HCT116 (cell line): ENCODE measurements at regions not wholly inside any gene's neighbourhood (a gene's known extent, or its start where the extent isn't known, plus 50 kb on each side); places are given as distances from the start of the nearest gene placed in this dataset.

Experiments
- ATAC-seq: fragments of 200-7000 bp; cut with Tn5 transposase; 2 replicates; pipeline ENCODE4 v1.9.1; 2020; ENCODE audit warnings: mild to moderate bottlenecking, moderate library complexity
- BruUV-seq: library from RNA; stranded (reverse); fragments of 400-500 nt; replicated peaks from 2 replicates; lab custom pipeline; 2021; lab: Mats Ljungman, UMichigan
- CTCF ChIA-PET: fragments of 300-600 bp; sonication (Branson Sonifier 250); formaldehyde crosslinking; loops from one replicate; lab custom pipeline; 2021; ENCODE audit warnings: antibody characterized with exemption; lab: Charles Lee
- POLR2A ChIA-PET: fragments of 300-600, 350-600 bp; sonication (Branson Sonifier 250); formaldehyde crosslinking; loops from one replicate; lab custom pipeline; 2021; ENCODE audit warnings: antibody characterized with exemption; lab: Charles Lee
- RAD21 ChIA-PET, 2 experiments: fragments of 300-600 bp; sonication (Branson Sonifier 250); formaldehyde crosslinking; loops; one replicate each; lab custom pipeline; 2023; ENCODE audit warnings: low total read pairs in 2 of 2; ENCODE audit not compliant: uncharacterized antibody in 2 of 2, unreplicated experiment in 2 of 2, low non-redundant PET in 1 of 2; lab: Charles Lee
- DNase-seq: peaks from one replicate; pipeline ENCODE4 v3.0.0-alpha.2; 2010; ENCODE audit warnings: low read depth, low spot score
- H2AFZ ChIP-seq: fragments of 200-600 bp; shearing (Covaris generic), sonication (generic); 2 replicates; pipeline ENCODE4 v1.6.1; 2017; ENCODE audit warnings: low read depth, mixed run types, mixed read lengths, antibody characterized with exemption, low read length; ENCODE audit not compliant: poor library complexity, severe bottlenecking
- H3K27ac ChIP-seq: 2 replicates; pipeline ENCODE4 v1.5.1; 2012; ENCODE audit warnings: low read depth, low read length
- H3K27me3 ChIP-seq: fragments of 200-600 bp; sonication (generic); 2 replicates; pipeline ENCODE4 v1.6.1; 2016; ENCODE audit warnings: mixed run types, low read length, mixed read lengths; ENCODE audit not compliant: insufficient read depth
- H3K36me3 ChIP-seq, 2 experiments: fragments of 200-500 bp in 1 of 2; fragments of 200-600 bp in 1 of 2; sonication (Bioruptor generic) in 1 of 2; sonication (generic) in 1 of 2; 2 replicates each; pipeline versions ENCODE4 v1.5.1 to v1.6.1; 2014 to 2016; ENCODE audit warnings: low read length in 2 of 2, inconsistent platforms in 1 of 2, mixed read lengths in 1 of 2, mixed run types in 1 of 2; ENCODE audit not compliant: insufficient read depth in 2 of 2, control insufficient read depth in 1 of 2
- H3K4me1 ChIP-seq, 2 experiments: fragments of 200-600 bp in 1 of 2; sonication (generic) in 1 of 2; 2 replicates each; pipeline versions ENCODE4 v1.5.1 to v1.6.1; 2012 to 2017; ENCODE audit warnings: low read length in 2 of 2, inconsistent platforms in 1 of 2, mild to moderate bottlenecking in 1 of 2, mixed read lengths in 1 of 2, mixed run types in 1 of 2, moderate library complexity in 1 of 2; ENCODE audit not compliant: insufficient read depth in 2 of 2, control insufficient read depth in 1 of 2
- H3K4me2 ChIP-seq: fragments of 200-600 bp; sonication (generic); 2 replicates; pipeline ENCODE4 v1.6.1; 2017; ENCODE audit warnings: mixed run types, low read length, mixed read lengths
- H3K4me3 ChIP-seq, 2 experiments: fragments of 200-600 bp in 1 of 2; sonication (generic) in 1 of 2; replicated peaks in 1 of 2; 2 replicates each; pipeline ENCODE4 v1.5.1; 2011 to 2016; ENCODE audit warnings: low read length in 2 of 2, control low read depth in 1 of 2, low read depth in 1 of 2, mild to moderate bottlenecking in 1 of 2, mixed read lengths in 1 of 2, mixed run types in 1 of 2
- H3K79me2 ChIP-seq: fragments of 200-600 bp; sonication (generic); 2 replicates; pipeline ENCODE4 v1.6.1; 2017; ENCODE audit warnings: mild to moderate bottlenecking, mixed run types, low read length, moderate library complexity, mixed read lengths; ENCODE audit not compliant: insufficient read depth
- H3K9ac ChIP-seq: fragments of 200-600 bp; sonication (generic); 2 replicates; pipeline ENCODE4 v1.6.1; 2016; ENCODE audit warnings: low read length, mixed read lengths
- H3K9me2 ChIP-seq: fragments of 200-600 bp; sonication (generic), shearing (Covaris generic); 2 replicates; pipeline ENCODE4 v1.6.1; 2017; ENCODE audit warnings: mixed run types, mild to moderate bottlenecking, moderate library complexity; ENCODE audit not compliant: insufficient read depth
- H3K9me3 ChIP-seq, 2 experiments: fragments of 200-500 bp in 1 of 2; fragments of 200-600 bp in 1 of 2; sonication (Bioruptor generic) in 1 of 2; sonication (generic) in 1 of 2; 2 replicates each; pipeline ENCODE4 v1.6.1; 2014 to 2017; ENCODE audit warnings: low read length in 2 of 2, mixed read lengths in 2 of 2, inconsistent platforms in 1 of 2, low read depth in 1 of 2, mild to moderate bottlenecking in 1 of 2, mixed run types in 1 of 2, moderate library complexity in 1 of 2; ENCODE audit not compliant: control insufficient read depth in 1 of 2, insufficient read depth in 1 of 2
- H4K20me1 ChIP-seq: fragments of 200-600 bp; sonication (generic), shearing (Covaris generic); 2 replicates; pipeline ENCODE4 v1.6.1; 2017; ENCODE audit warnings: mixed run types, mild to moderate bottlenecking, moderate library complexity; ENCODE audit not compliant: insufficient read depth
- CBX3 ChIP-seq: IDR thresholded peaks from 2 replicates; pipeline ENCODE4 v1.6.1; 2012; ENCODE audit warnings: low read depth
- CEBPB ChIP-seq: IDR thresholded peaks from 2 replicates; pipeline ENCODE4 v1.6.1; 2012; ENCODE audit warnings: low read depth
- CTCF ChIP-seq, 3 experiments: fragments of 200-600 bp in 1 of 3; sonication (generic) in 1 of 3; IDR thresholded peaks in 2 of 3; conservative IDR thresholded peaks in 1 of 3; 2 replicates each; pipeline ENCODE4 v1.5.1; 2012 to 2017; ENCODE audit warnings: low read depth in 2 of 3, low read length in 2 of 3, antibody characterized with exemption in 1 of 3, borderline replicate concordance in 1 of 3, control low read depth in 1 of 3, mild to moderate bottlenecking in 1 of 3, mixed read lengths in 1 of 3, mixed run types in 1 of 3, moderate library complexity in 1 of 3; ENCODE audit not compliant: insufficient read depth in 1 of 3
- EGR1 ChIP-seq: IDR thresholded peaks from 2 replicates; pipeline ENCODE4 v1.6.1; 2012; ENCODE audit warnings: low read depth
- ELF1 ChIP-seq: IDR thresholded peaks from 2 replicates; pipeline ENCODE4 v1.6.1; 2012; ENCODE audit warnings: low read depth, borderline replicate concordance
- EZH2 ChIP-seq: fragments of 200-600 bp; sonication (generic); IDR thresholded peaks from 2 replicates; pipeline ENCODE4 v1.6.1; 2017; ENCODE audit warnings: antibody characterized with exemption, mixed run types
- EZH2phosphoT487 ChIP-seq: fragments of 200-600 bp; IDR thresholded peaks from 2 replicates; pipeline ENCODE4 v1.6.1; 2018; ENCODE audit warnings: antibody characterized with exemption, borderline replicate concordance
- JUND ChIP-seq: IDR thresholded peaks from 2 replicates; pipeline ENCODE4 v1.6.1; 2012
- MAX ChIP-seq: IDR thresholded peaks from 2 replicates; pipeline ENCODE4 v1.6.1; 2012
- POLR2A ChIP-seq: IDR thresholded peaks from 2 replicates; pipeline ENCODE4 v1.7.0; 2011; ENCODE audit warnings: borderline replicate concordance; ENCODE audit not compliant: insufficient read depth, insufficient read length; ENCODE audit errors: extremely low read depth
- POLR2AphosphoS5 ChIP-seq: IDR thresholded peaks from 2 replicates; pipeline ENCODE4 v1.6.1; 2011; ENCODE audit warnings: mild to moderate bottlenecking, low read depth, low read length, moderate library complexity
- RAD21 ChIP-seq: IDR thresholded peaks from 2 replicates; pipeline ENCODE4 v1.6.1; 2012; ENCODE audit warnings: low read depth, mild to moderate bottlenecking
- SIN3A ChIP-seq: IDR thresholded peaks from 2 replicates; pipeline ENCODE4 v1.6.1; 2012; ENCODE audit warnings: low read depth
- SP1 ChIP-seq: IDR thresholded peaks from 2 replicates; pipeline ENCODE4 v1.6.1; 2012; ENCODE audit warnings: low read depth
- TCF7L2 ChIP-seq: IDR thresholded peaks from 2 replicates; pipeline ENCODE4 v1.7.0; 2011; ENCODE audit warnings: borderline replicate concordance, inconsistent platforms; ENCODE audit not compliant: insufficient read depth, insufficient read length; ENCODE audit errors: extremely low read depth
- YY1 ChIP-seq: IDR thresholded peaks from 2 replicates; pipeline ENCODE4 v1.6.1; 2011; ENCODE audit warnings: low read length, low read depth, moderate library complexity, mild to moderate bottlenecking; ENCODE audit not compliant: insufficient replicate concordance; ENCODE audit errors: extremely low read depth
- ZBTB33 ChIP-seq: IDR thresholded peaks from 2 replicates; pipeline ENCODE4 v1.6.1; 2011; ENCODE audit warnings: mild to moderate bottlenecking, low read length, moderate library complexity; ENCODE audit not compliant: insufficient replicate concordance; ENCODE audit errors: extremely low read depth
- ZFX ChIP-seq: fragments of 450-650 bp; IDR thresholded peaks from 2 replicates; pipeline ENCODE4 v1.6.1; 2017
- ZNF274 ChIP-seq: fragments of 200-500 bp; sonication (Bioruptor generic); IDR thresholded peaks from 2 replicates; pipeline ENCODE4 v1.6.1; 2014; ENCODE audit warnings: mild to moderate bottlenecking, low read depth, low read length, inconsistent platforms
- intact Hi-C: fragments of 100-400 bp; cut with micrococcal nuclease; formaldehyde crosslinking; loops from 2 replicates; pipeline ENCODE4 v1.10.0; 2022

GRCh38 chr5:14935341-14935740 is 63.8 kb upstream of the ANKH start:
- Histone ChIP-seq H3K4me2 (no peak overlapping the region), H3K79me2 (no peaks in the 10 kb centered on the region)
- POLR2A ChIA-PET: no interaction called here
- TF ChIP-seq CEBPB (no peak), EGR1 (no peak), ZBTB33 (no peak), POLR2AphosphoS5 (no peak), JUND (no peak), ZFX (no peak), YY1 (no peak), RAD21 (no peak), MAX (no peak), ELF1 (no peak), CTCF (IDR thresholded peaks at IDR 0.05 in 2 of 3, conservative IDR thresholded peaks at IDR 0.05 in 1 of 3; ENCODE audit: borderline replicate concordance in 1 of 3, insufficient read depth in 1 of 3, low read depth in 2 of 3, low read length in 2 of 3) (no peak), POLR2A (no peak), EZH2 (no peak), TCF7L2 (no peak), CBX3 (no peak), SP1 (no peak), EZH2phosphoT487 (no peak), ZNF274 (no peak), SIN3A (no peak)
- TF ChIP-seq, all 23 proteins: peak for 0
- intact Hi-C loops: no loop called here
- Histone ChIP-seq H3K4me1 (0 out of 4 replicates have a peak, but pooled peaks cover 0 to 4% of the 10 kb centered on the region in 2 experiments), H3K36me3 (no peaks in the 10 kb centered on the region), H3K9ac (no peak overlapping the region), H3K4me3 (no peak overlapping the region), H3K9me3 (no peaks in the 10 kb centered on the region), H3K27ac (no peak overlapping the region), H4K20me1 (no peaks in the 10 kb centered on the region), H3K9me2 (no peaks in the 10 kb centered on the region), H2AFZ (no peak overlapping the region), H3K27me3 (no peaks in the 10 kb centered on the region)
- RAD21 ChIA-PET: no interaction called here
- ATAC-seq (no peak), DNase-seq (no peak)
- CTCF ChIA-PET: no interaction called here
- no TSS peak for BruUV-seq
